ENCODE measurements at regions not wholly inside any gene's neighbourhood (a gene's known extent, or its start where the extent isn't known, plus 50 kb on each side); places are given as distances from the start of the nearest gene placed in this dataset.
"Not testable (repeated sequence)": the region's sequence is repeated elsewhere in the genome, so short reads cannot be mapped to it uniquely, and the experiment has no call there.

DNA sequence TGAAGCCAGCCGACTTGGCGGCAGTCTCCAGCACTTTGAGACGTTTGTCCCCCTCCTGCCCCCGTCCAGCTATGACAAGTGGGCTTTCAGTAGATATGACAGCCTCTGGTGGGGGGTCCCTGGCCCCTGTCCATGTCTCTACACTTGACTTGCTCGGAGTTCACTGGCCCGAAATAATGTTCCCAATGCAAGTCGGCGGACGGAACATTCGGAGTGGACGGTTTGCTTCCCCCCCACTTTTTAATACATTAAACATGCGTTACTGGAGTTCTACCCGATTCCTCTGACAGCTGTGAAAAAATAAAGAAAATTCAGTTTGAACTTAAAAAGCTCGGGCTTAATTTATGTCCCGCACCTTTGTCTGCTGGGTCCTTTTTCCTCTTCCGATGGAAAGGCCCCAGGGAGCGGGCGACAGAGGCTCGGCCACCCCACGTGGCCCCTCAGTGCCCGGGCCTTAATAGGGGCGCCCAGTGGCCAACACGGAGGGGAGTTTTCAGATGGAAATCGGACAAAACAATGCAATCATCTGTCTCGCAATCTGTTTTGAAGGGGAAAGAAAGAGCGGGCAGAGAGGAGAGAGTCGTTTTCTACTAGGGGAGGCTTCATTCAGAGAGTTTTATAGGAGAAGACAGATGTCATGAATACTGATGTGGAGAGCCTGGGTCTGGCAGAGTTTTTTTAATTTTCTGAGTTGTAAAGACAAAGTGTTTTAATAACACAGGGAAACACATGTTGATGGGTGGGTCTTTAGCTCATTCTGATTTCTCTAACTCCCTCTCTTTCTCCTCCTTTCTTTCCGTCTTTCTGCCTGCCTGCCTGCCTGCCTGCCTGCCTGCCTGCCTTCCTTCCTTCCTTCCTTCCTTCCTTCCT, 50.2 kb downstream of the SMIM38 start:
- no peak overlapping the region for H2AK5ac ChIP-seq (ENCODE audit: low read length)
- H4K12ac ChIP-seq (ENCODE audit: low read depth, low read length), result no peak overlapping the region
- H4K91ac ChIP-seq (ENCODE audit: low read depth, low read length), result no peak overlapping the region
- H3K27ac ChIP-seq (ENCODE audit: low read depth, low read length), result no peak overlapping the region
- WGBS (ENCODE audit: extremely low coverage, insufficient coverage, insufficient read length), result no CpG with 5 or more reads among the region's 28 CpGs
- H3K36me3 ChIP-seq (ENCODE audit: control insufficient read depth in 1 of 2, insufficient read depth in 2 of 2, low read length in 2 of 2), result no peaks in the 10 kb centered on the region
- H3K23ac ChIP-seq (ENCODE audit: low read length), result no peak overlapping the region
- no peak overlapping the region for H2BK12ac ChIP-seq (ENCODE audit: low read length)
- H2AFZ ChIP-seq (ENCODE audit: insufficient read depth, low read length, poor library complexity), result no peak overlapping the region
- no peaks in the 10 kb centered on the region for H3K79me2 ChIP-seq (ENCODE audit: control insufficient read depth, insufficient read depth, low read length, poor library complexity)
- H3K9ac ChIP-seq (ENCODE audit: low read length), result no peak overlapping the region
- H4K8ac ChIP-seq (ENCODE audit: low read depth, low read length), result no peak overlapping the region
- no peak overlapping the region for H3K4me3 ChIP-seq (ENCODE audit: low read depth, low read length)
- H3K9me3 ChIP-seq (ENCODE audit: insufficient read depth, low read depth, low read length), result peaks cover 10% of the 10 kb centered on the region
- H3K4me2 ChIP-seq (ENCODE audit: low read length), result no peak overlapping the region
- H3K79me1 ChIP-seq (ENCODE audit: low read length), result no peaks in the 10 kb centered on the region
- H3K4ac ChIP-seq (ENCODE audit: low read depth, low read length), result no peak overlapping the region
- no peaks in the 10 kb centered on the region for H3K4me1 ChIP-seq (ENCODE audit: control insufficient read depth in 1 of 2, insufficient read depth in 2 of 2, low read length in 2 of 2)
- H2BK5ac ChIP-seq (ENCODE audit: low read depth, low read length, poor library complexity), result no peak overlapping the region
- H2BK120ac ChIP-seq (ENCODE audit: insufficient read depth, low read length, poor library complexity), result no peak overlapping the region
- no peak for DNase-seq
- no peak overlapping the region for H3K14ac ChIP-seq (ENCODE audit: low read length)
- no peak overlapping the region for H3K18ac ChIP-seq (ENCODE audit: low read length)
- no peaks in the 10 kb centered on the region for H3K27me3 ChIP-seq (ENCODE audit: insufficient read depth, low read length)

DNA sequence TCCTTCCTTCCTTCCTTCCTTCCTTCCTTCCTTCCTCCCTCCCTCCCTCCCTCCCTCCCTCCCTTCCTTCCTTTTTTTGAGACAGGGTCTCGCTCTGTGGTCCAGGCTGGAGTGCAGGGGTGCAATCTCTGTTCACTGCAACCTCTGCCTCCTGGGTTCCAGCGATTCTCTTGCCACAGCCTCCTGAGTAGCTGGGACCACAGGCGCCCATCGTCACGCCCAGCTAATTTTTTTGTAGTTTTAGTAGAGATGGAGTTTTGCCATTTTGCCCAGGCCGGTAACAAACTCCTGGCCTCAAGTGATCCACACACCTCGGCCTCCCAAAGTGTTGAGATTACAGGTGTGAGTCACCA, 50.9 kb downstream of the SMIM38 start:
- H2AK5ac ChIP-seq (ENCODE audit: low read length), result not testable (repeated sequence)

DNA sequence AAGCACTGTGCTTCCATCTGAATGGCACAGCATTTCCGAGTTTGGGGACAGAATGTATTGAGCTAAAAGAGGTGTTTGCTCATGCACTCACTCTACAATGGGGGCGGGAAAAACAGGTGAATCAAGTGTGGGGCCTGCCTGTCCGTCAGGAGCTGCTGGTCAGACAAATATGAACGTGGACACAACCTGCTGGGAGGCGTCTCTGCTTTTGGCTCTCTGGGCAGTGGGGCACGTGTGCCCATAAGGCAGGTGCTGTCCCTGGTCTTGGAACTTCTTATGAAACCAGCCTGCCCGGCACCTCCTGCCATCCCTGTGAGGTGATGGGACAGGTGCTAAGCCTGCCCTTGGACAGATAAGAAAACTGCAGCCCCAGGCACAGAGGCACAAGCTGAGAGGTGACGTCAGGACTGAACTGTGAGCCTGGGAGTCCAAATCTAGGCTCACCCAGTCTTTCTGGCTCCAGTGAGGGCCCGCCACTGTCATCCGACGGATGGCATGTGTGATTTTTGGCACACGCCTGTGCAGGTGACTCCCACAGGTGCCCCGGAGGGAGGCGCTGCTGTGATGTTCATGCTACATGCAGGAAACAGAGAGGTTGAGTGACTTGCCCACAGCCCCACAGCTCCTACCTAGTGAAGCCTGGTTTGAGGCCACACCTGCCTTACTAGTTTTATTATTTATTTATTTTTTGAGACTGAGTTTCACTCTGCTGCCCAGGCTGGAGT, 51.6 kb downstream of the SMIM38 start:
- Histone ChIP-seq H2AFZ (ENCODE audit: insufficient read depth, low read length, poor library complexity) (no peak overlapping the region), H4K8ac (ENCODE audit: low read depth, low read length) (no peak overlapping the region), H3K79me1 (ENCODE audit: low read length) (no peaks in the 10 kb centered on the region), H3K27ac (ENCODE audit: low read depth, low read length) (no peak overlapping the region), H2AK5ac (ENCODE audit: low read length) (no peak overlapping the region), H3K4ac (ENCODE audit: low read depth, low read length) (no peak overlapping the region), H3K4me1 (ENCODE audit: control insufficient read depth in 1 of 2, insufficient read depth in 2 of 2, low read length in 2 of 2) (no peaks in the 10 kb centered on the region), H4K12ac (ENCODE audit: low read depth, low read length) (no peak overlapping the region), H3K23ac (ENCODE audit: low read length) (no peak overlapping the region), H3K27me3 (ENCODE audit: insufficient read depth, low read length) (no peaks in the 10 kb centered on the region), H2BK120ac (ENCODE audit: insufficient read depth, low read length, poor library complexity) (no peak overlapping the region), H2BK12ac (ENCODE audit: low read length) (no peak overlapping the region), H3K9ac (ENCODE audit: low read length) (no peak overlapping the region), H3K79me2 (ENCODE audit: control insufficient read depth, insufficient read depth, low read length, poor library complexity) (no peaks in the 10 kb centered on the region), H2BK5ac (ENCODE audit: low read depth, low read length, poor library complexity) (no peak overlapping the region), H3K36me3 (ENCODE audit: control insufficient read depth in 1 of 2, insufficient read depth in 2 of 2, low read length in 2 of 2) (no peaks in the 10 kb centered on the region), H4K91ac (ENCODE audit: low read depth, low read length) (no peak overlapping the region), H3K4me2 (ENCODE audit: low read length) (no peak overlapping the region), H3K9me3 (ENCODE audit: insufficient read depth, low read depth, low read length) (peaks cover 5% of the 10 kb centered on the region), H3K18ac (ENCODE audit: low read length) (no peak overlapping the region), H3K4me3 (ENCODE audit: low read depth, low read length) (no peak overlapping the region), H3K14ac (ENCODE audit: low read length) (no peak overlapping the region)
- peak; percentile 33 to 62 for DNase-seq
- no CpG with 5 or more reads among the region's 14 CpGs for WGBS (ENCODE audit: extremely low coverage, insufficient coverage, insufficient read length)

More for the DNA sequence above, 50.9 kb downstream of the SMIM38 start:
- H3K23ac ChIP-seq (ENCODE audit: low read length); H3K4me1 ChIP-seq (ENCODE audit: control insufficient read depth in 1 of 2, insufficient read depth in 2 of 2, low read length in 2 of 2); H3K4me2 ChIP-seq (ENCODE audit: low read length); H4K12ac ChIP-seq (ENCODE audit: low read depth, low read length); H3K9ac ChIP-seq (ENCODE audit: low read length); H2AFZ ChIP-seq (ENCODE audit: insufficient read depth, low read length, poor library complexity); H2BK12ac ChIP-seq (ENCODE audit: low read length); H3K4ac ChIP-seq (ENCODE audit: low read depth, low read length); H3K79me2 ChIP-seq (ENCODE audit: control insufficient read depth, insufficient read depth, low read length, poor library complexity); H3K36me3 ChIP-seq (ENCODE audit: control insufficient read depth in 1 of 2, insufficient read depth in 2 of 2, low read length in 2 of 2); H3K18ac ChIP-seq (ENCODE audit: low read length); H3K27me3 ChIP-seq (ENCODE audit: insufficient read depth, low read length); H3K27ac ChIP-seq (ENCODE audit: low read depth, low read length); H4K91ac ChIP-seq (ENCODE audit: low read depth, low read length); DNase-seq; H4K8ac ChIP-seq (ENCODE audit: low read depth, low read length); H3K9me3 ChIP-seq (ENCODE audit: insufficient read depth, low read depth, low read length); H2BK120ac ChIP-seq (ENCODE audit: insufficient read depth, low read length, poor library complexity); H3K14ac ChIP-seq (ENCODE audit: low read length); H3K4me3 ChIP-seq (ENCODE audit: low read depth, low read length); H2BK5ac ChIP-seq (ENCODE audit: low read depth, low read length, poor library complexity); H3K79me1 ChIP-seq (ENCODE audit: low read length): not testable (repeated sequence)
- WGBS (ENCODE audit: extremely low coverage, insufficient coverage, insufficient read length), result no CpG with 5 or more reads among the region's 7 CpGs

- Histone ChIP-seq H3K4me1 (ENCODE audit: control insufficient read depth in 1 of 2, insufficient read depth in 2 of 2, low read length in 2 of 2) (no peaks in the 10 kb centered on the region), H2AFZ (ENCODE audit: insufficient read depth, low read length, poor library complexity) (no peak overlapping the region), H4K12ac (ENCODE audit: low read depth, low read length) (no peak overlapping the region), H2BK12ac (ENCODE audit: low read length) (no peak overlapping the region), H3K36me3 (ENCODE audit: control insufficient read depth in 1 of 2, insufficient read depth in 2 of 2, low read length in 2 of 2) (no peaks in the 10 kb centered on the region), H3K79me1 (ENCODE audit: low read length) (no peaks in the 10 kb centered on the region), H3K23ac (ENCODE audit: low read length) (no peak overlapping the region), H3K18ac (ENCODE audit: low read length) (no peak overlapping the region), H2BK5ac (ENCODE audit: low read depth, low read length, poor library complexity) (no peak overlapping the region), H3K14ac (ENCODE audit: low read length) (no peak overlapping the region), H2BK120ac (ENCODE audit: insufficient read depth, low read length, poor library complexity) (no peak overlapping the region), H3K79me2 (ENCODE audit: control insufficient read depth, insufficient read depth, low read length, poor library complexity) (no peaks in the 10 kb centered on the region), H3K4ac (ENCODE audit: low read depth, low read length) (no peak overlapping the region), H3K9me3 (ENCODE audit: insufficient read depth, low read depth, low read length) (peaks cover 5% of the 10 kb centered on the region), H2AK5ac (ENCODE audit: low read length) (no peak overlapping the region), H4K91ac (ENCODE audit: low read depth, low read length) (no peak overlapping the region), H4K8ac (ENCODE audit: low read depth, low read length) (no peak overlapping the region), H3K9ac (ENCODE audit: low read length) (no peak overlapping the region), H3K4me3 (ENCODE audit: low read depth, low read length) (no peak overlapping the region), H3K4me2 (ENCODE audit: low read length) (no peak overlapping the region), H3K27me3 (ENCODE audit: insufficient read depth, low read length) (no peaks in the 10 kb centered on the region), H3K27ac (ENCODE audit: low read depth, low read length) (no peak overlapping the region)
- no peak for DNase-seq
- no CpG with 5 or more reads among the region's 13 CpGs for WGBS (ENCODE audit: extremely low coverage, insufficient coverage, insufficient read length)
These were observed 52.7 kb downstream of the SMIM38 start for GRCh38 chr11:69208190-69209037.

Measured in trophoblast cell (in vitro differentiated cells and primary cell).